Neural cell (in vitro differentiated cells): ENCODE measurements at regions not wholly inside any gene's neighbourhood (a gene's known extent, or its start where the extent isn't known, plus 50 kb on each side); places are given as distances from the start of the nearest gene placed in this dataset.
A peak's percentile ranks its signal among the peaks of the same experiment; 100 is the strongest.

Experiments used
- H2AFZ ChIP-seq: fragments of 200-600, 300-800 bp; sonication (generic), shearing (Covaris generic); 2 replicates; pipeline ENCODE4 v1.6.0; 2014; ENCODE audit warnings: low read depth, mild to moderate bottlenecking, antibody characterized with exemption, low read length, moderate library complexity
- H3F3A ChIP-seq: fragments of 200-600 bp; shearing (Covaris generic); 2 replicates; pipeline ENCODE4 v1.6.1; 2016; ENCODE audit warnings: mild to moderate bottlenecking, moderate library complexity, mixed read lengths, antibody characterized with exemption, low read length; ENCODE audit not compliant: insufficient read depth, poor library complexity, severe bottlenecking
- H3K27ac ChIP-seq: fragments of 200-600, 300-800 bp; sonication (generic), shearing (Covaris generic); 2 replicates; pipeline ENCODE4 v1.5.1; 2014; ENCODE audit warnings: mild to moderate bottlenecking, low read length, moderate library complexity
- H3K27me3 ChIP-seq: fragments of 300-800, 200-600 bp; sonication (generic), shearing (Covaris generic); 2 replicates; pipeline ENCODE4 v1.6.0; 2014; ENCODE audit warnings: mild to moderate bottlenecking, low read depth, low read length, moderate library complexity; ENCODE audit not compliant: insufficient read depth
- H3K36me3 ChIP-seq: fragments of 300-800, 200-600 bp; sonication (generic), shearing (Covaris generic); 2 replicates; pipeline ENCODE4 v1.5.1; 2014; ENCODE audit warnings: mild to moderate bottlenecking, antibody characterized with exemption, low read length, moderate library complexity; ENCODE audit not compliant: insufficient read depth
- H3K4me2 ChIP-seq: fragments of 300-800, 200-600 bp; sonication (generic), shearing (Covaris generic); 2 replicates; pipeline ENCODE4 v1.6.0; 2014; ENCODE audit warnings: mild to moderate bottlenecking, low read length
- H3K4me3 ChIP-seq: fragments of 300-800, 200-600 bp; sonication (generic), shearing (Covaris generic); 2 replicates; pipeline ENCODE4 v1.5.1; 2014; ENCODE audit warnings: mild to moderate bottlenecking, low read length, moderate library complexity
- H3K79me2 ChIP-seq: fragments of 200-600 bp; shearing (Covaris generic); replicated peaks from 2 replicates; pipeline ENCODE4 v1.6.0; 2014; ENCODE audit warnings: mild to moderate bottlenecking, low read length, moderate library complexity; ENCODE audit not compliant: insufficient read depth
- H3K9ac ChIP-seq: fragments of 300-800, 200-600 bp; sonication (generic), shearing (Covaris generic); 2 replicates; pipeline ENCODE4 v1.6.1; 2016; ENCODE audit warnings: mild to moderate bottlenecking, low read length, mixed read lengths
- H3K9me2 ChIP-seq: fragments of 200-600 bp; shearing (Covaris generic); 2 replicates; pipeline ENCODE4 v1.6.1; 2016; ENCODE audit warnings: mild to moderate bottlenecking, low read length, mixed read lengths; ENCODE audit not compliant: insufficient read depth
- H3K9me3 ChIP-seq: fragments of 200-600, 300-800 bp; sonication (generic), shearing (Covaris generic); 2 replicates; pipeline ENCODE4 v1.6.1; 2016; ENCODE audit warnings: mild to moderate bottlenecking, mixed run types, low read length, moderate library complexity, mixed read lengths
- H4K20me1 ChIP-seq: fragments of 200-600 bp; shearing (Covaris generic); 2 replicates; pipeline ENCODE4 v1.6.1; 2016; ENCODE audit warnings: mild to moderate bottlenecking, mixed run types; ENCODE audit not compliant: insufficient read depth
- EP300 ChIP-seq: fragments of 450-650 bp; conservative IDR thresholded peaks from 2 replicates; pipeline ENCODE4 v1.6.1; 2014; ENCODE audit warnings: antibody characterized with exemption, mild to moderate bottlenecking, moderate library complexity; ENCODE audit not compliant: poor library complexity, severe bottlenecking
- EZH2 ChIP-seq: fragments of 200-600, 300-800 bp; shearing (Covaris generic), sonication (generic); IDR thresholded peaks from 2 replicates; pipeline ENCODE4 v1.6.1; 2014; ENCODE audit warnings: antibody characterized with exemption, low read length, borderline replicate concordance, mild to moderate bottlenecking; ENCODE audit not compliant: insufficient read depth, poor library complexity, severe bottlenecking
- MXI1 ChIP-seq: fragments of 450-650 bp; conservative IDR thresholded peaks from 2 replicates; pipeline ENCODE4 v1.6.1; 2014; ENCODE audit warnings: antibody characterized with exemption, mild to moderate bottlenecking; ENCODE audit not compliant: poor library complexity, severe bottlenecking
- POLR2AphosphoS5 ChIP-seq: IDR thresholded peaks from 2 replicates; pipeline ENCODE4 v1.6.1; 2012
- RAD21 ChIP-seq: fragments of 450-650 bp; conservative IDR thresholded peaks from 2 replicates; pipeline ENCODE4 v1.6.1; 2014; ENCODE audit warnings: antibody characterized with exemption, mild to moderate bottlenecking, moderate library complexity
- SMC3 ChIP-seq: fragments of 450-650 bp; conservative IDR thresholded peaks from 2 replicates; pipeline ENCODE4 v1.6.1; 2014; ENCODE audit warnings: antibody characterized with exemption, mild to moderate bottlenecking, moderate library complexity; ENCODE audit not compliant: poor library complexity
- TAF1 ChIP-seq: IDR thresholded peaks from 2 replicates; pipeline ENCODE4 v1.6.1; 2012; ENCODE audit warnings: low read depth
- TF ChIP-seq, protein P1 (sequence below): fragments of 450-650 bp; IDR thresholded peaks from 2 replicates; pipeline ENCODE4 v1.5.1; 2014; ENCODE audit warnings: antibody characterized with exemption, mild to moderate bottlenecking, moderate library complexity; ENCODE audit not compliant: poor library complexity, severe bottlenecking
- TF ChIP-seq, protein P2 (sequence below): IDR thresholded peaks from 2 replicates; pipeline ENCODE4 v1.6.1; 2012; ENCODE audit warnings: borderline replicate concordance

DNA sequence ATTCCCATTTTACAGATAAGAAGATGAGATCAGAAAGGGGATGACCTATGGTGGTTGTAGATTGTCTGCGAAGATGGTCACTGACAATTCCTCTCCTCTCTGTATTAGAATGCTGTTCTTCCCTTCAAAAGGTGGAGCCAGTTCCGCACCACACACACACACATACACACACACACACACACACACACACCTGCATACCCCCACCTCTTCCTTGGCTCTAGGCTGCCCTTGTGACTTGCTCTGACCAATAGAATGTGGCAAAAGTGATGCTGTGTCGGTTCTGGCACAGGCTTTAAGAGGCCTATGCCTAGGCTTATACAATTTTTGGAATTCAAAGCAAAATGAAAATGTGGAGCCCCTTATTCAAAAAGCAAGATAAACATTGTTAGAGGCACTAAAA lies 88.0 kb downstream of the ZFP36L2 start:
- Histone ChIP-seq H3K9me2 (no peaks in the 10 kb centered on the region), H3K36me3 (no peaks in the 10 kb centered on the region), H3K27me3 (no peaks in the 10 kb centered on the region), H3F3A (no peaks in the 10 kb centered on the region), H2AFZ (no peak overlapping the region), H3K27ac (no peak overlapping the region), H3K79me2 (no peaks in the 10 kb centered on the region), H4K20me1 (no peaks in the 10 kb centered on the region), H3K9me3 (no peaks in the 10 kb centered on the region), H3K9ac (no peak overlapping the region), H3K4me3 (no peak overlapping the region), H3K4me2 (no peak overlapping the region)
- TF ChIP-seq POLR2AphosphoS5 = no peak
- TF ChIP-seq, protein P1, sequence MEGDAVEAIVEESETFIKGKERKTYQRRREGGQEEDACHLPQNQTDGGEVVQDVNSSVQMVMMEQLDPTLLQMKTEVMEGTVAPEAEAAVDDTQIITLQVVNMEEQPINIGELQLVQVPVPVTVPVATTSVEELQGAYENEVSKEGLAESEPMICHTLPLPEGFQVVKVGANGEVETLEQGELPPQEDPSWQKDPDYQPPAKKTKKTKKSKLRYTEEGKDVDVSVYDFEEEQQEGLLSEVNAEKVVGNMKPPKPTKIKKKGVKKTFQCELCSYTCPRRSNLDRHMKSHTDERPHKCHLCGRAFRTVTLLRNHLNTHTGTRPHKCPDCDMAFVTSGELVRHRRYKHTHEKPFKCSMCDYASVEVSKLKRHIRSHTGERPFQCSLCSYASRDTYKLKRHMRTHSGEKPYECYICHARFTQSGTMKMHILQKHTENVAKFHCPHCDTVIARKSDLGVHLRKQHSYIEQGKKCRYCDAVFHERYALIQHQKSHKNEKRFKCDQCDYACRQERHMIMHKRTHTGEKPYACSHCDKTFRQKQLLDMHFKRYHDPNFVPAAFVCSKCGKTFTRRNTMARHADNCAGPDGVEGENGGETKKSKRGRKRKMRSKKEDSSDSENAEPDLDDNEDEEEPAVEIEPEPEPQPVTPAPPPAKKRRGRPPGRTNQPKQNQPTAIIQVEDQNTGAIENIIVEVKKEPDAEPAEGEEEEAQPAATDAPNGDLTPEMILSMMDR = no peak
- TF ChIP-seq RAD21 = no peak
- no peak for TF ChIP-seq EZH2
- TF ChIP-seq SMC3 = no peak
- no peak for TF ChIP-seq TAF1
- TF ChIP-seq, protein P2, sequence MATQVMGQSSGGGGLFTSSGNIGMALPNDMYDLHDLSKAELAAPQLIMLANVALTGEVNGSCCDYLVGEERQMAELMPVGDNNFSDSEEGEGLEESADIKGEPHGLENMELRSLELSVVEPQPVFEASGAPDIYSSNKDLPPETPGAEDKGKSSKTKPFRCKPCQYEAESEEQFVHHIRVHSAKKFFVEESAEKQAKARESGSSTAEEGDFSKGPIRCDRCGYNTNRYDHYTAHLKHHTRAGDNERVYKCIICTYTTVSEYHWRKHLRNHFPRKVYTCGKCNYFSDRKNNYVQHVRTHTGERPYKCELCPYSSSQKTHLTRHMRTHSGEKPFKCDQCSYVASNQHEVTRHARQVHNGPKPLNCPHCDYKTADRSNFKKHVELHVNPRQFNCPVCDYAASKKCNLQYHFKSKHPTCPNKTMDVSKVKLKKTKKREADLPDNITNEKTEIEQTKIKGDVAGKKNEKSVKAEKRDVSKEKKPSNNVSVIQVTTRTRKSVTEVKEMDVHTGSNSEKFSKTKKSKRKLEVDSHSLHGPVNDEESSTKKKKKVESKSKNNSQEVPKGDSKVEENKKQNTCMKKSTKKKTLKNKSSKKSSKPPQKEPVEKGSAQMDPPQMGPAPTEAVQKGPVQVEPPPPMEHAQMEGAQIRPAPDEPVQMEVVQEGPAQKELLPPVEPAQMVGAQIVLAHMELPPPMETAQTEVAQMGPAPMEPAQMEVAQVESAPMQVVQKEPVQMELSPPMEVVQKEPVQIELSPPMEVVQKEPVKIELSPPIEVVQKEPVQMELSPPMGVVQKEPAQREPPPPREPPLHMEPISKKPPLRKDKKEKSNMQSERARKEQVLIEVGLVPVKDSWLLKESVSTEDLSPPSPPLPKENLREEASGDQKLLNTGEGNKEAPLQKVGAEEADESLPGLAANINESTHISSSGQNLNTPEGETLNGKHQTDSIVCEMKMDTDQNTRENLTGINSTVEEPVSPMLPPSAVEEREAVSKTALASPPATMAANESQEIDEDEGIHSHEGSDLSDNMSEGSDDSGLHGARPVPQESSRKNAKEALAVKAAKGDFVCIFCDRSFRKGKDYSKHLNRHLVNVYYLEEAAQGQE = no peak
- TF ChIP-seq MXI1 = no peak
- TF ChIP-seq EP300 = no peak

DNA sequence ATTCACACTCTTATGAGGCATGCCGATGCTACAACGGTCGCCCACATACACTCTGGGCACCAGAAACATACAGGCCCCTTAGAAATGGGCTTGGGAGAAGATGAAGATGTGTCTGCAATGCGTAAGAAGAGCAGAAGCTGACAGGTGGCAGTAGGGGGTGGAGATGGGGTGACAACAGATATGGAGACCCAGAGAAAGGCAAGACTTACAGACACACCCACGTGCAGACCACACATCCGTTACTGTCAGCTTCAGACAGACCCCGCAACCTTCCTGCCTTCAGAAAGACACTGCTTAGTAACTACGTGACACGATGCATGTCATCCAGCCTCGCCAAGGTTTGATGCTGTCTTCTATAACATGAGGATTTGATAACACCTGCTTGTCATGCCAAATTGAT lies 89.5 kb downstream of the ZFP36L2 start:
- Histone ChIP-seq H3K9me3 (no peaks in the 10 kb centered on the region), H4K20me1 (no peaks in the 10 kb centered on the region), H3K27me3 (no peaks in the 10 kb centered on the region), H3K9ac (no peak overlapping the region), H2AFZ (no peak overlapping the region), H3K4me3 (no peak overlapping the region), H3F3A (no peaks in the 10 kb centered on the region), H3K36me3 (no peaks in the 10 kb centered on the region), H3K9me2 (no peaks in the 10 kb centered on the region), H3K4me2 (no peak overlapping the region), H3K79me2 (no peaks in the 10 kb centered on the region), H3K27ac (no peak overlapping the region)
- TF ChIP-seq RAD21 (no peak), EP300 (peak; percentile 46), TAF1 (no peak), POLR2AphosphoS5 (no peak), MXI1 (no peak), SMC3 (no peak)
